SK-N-SH (cell line): ENCODE measurements at regions not wholly inside any gene's neighbourhood (a gene's known extent, or its start where the extent isn't known, plus 50 kb on each side); places are given as distances from the start of the nearest gene placed in this dataset.

Experiments
- CTCF ChIA-PET: fragments of 300-600, 350-600 bp; formaldehyde crosslinking; extraction: SDS; loops from one replicate; lab custom pipeline; 2021; lab: Yijun Ruan, JAX
- POLR2A ChIA-PET: fragments of 350-600 bp; sonication (Branson Sonifier 250); formaldehyde crosslinking; extraction: SDS; loops from one replicate; lab custom pipeline; 2020; ENCODE audit warnings: antibody characterized with exemption, inconsistent platforms; lab: Yijun Ruan, JAX
- DNase-seq: peaks from one replicate; pipeline ENCODE4 v3.0.0; 2012
- H2AFZ ChIP-seq: fragments of 200-600 bp; sonication (generic); 2 replicates; pipeline ENCODE4 v1.8.1; 2016; ENCODE audit warnings: antibody characterized with exemption, mild to moderate bottlenecking, low read depth
- H3F3A ChIP-seq: fragments of 200-600 bp; sonication (generic); replicated peaks from 2 replicates; pipeline ENCODE3; 2016; ENCODE audit warnings: antibody characterized with exemption, mild to moderate bottlenecking; ENCODE audit not compliant: insufficient read depth
- H3K27ac ChIP-seq, 2 experiments: fragments of 200-500 bp in 1 of 2; fragments of 200-600 bp in 1 of 2; sonication (Bioruptor generic) in 1 of 2; sonication (generic), shearing (Covaris generic) in 1 of 2; 2 replicates each; pipeline versions ENCODE4 v1.5.1 to v1.6.1; 2014 to 2016; ENCODE audit warnings: low read depth in 2 of 2, inconsistent platforms in 1 of 2, low read length in 1 of 2, mild to moderate bottlenecking in 1 of 2, mixed read lengths in 1 of 2
- H3K27me3 ChIP-seq: fragments of 200-600 bp; sonication (generic), shearing (Covaris generic); 2 replicates; pipeline ENCODE4 v1.6.1; 2016; ENCODE audit warnings: mixed run types; ENCODE audit not compliant: insufficient read depth
- H3K36me3 ChIP-seq, 2 experiments: fragments of 200-500 bp in 1 of 2; fragments of 200-600 bp in 1 of 2; sonication (Bioruptor generic) in 1 of 2; sonication (generic) in 1 of 2; replicated peaks in 1 of 2; 2 replicates each; pipeline versions ENCODE3 to v1.5.1; 2014 to 2016; ENCODE audit warnings: low read length in 1 of 2, mild to moderate bottlenecking in 1 of 2; ENCODE audit not compliant: insufficient read depth in 2 of 2, control insufficient read depth in 1 of 2
- H3K4me1 ChIP-seq, 2 experiments: fragments of 200-500 bp in 1 of 2; fragments of 200-600 bp in 1 of 2; sonication (Bioruptor generic) in 1 of 2; sonication (generic), shearing (Covaris generic) in 1 of 2; 2 replicates each; pipeline versions ENCODE4 v1.5.1 to v1.6.1; 2014 to 2016; ENCODE audit warnings: low read depth in 1 of 2, low read length in 1 of 2, mixed run types in 1 of 2; ENCODE audit not compliant: insufficient read depth in 2 of 2, control insufficient read depth in 1 of 2
- H3K4me2 ChIP-seq: fragments of 200-600 bp; sonication (generic), shearing (Covaris generic); 2 replicates; pipeline ENCODE4 v1.6.1; 2017; ENCODE audit warnings: mixed run types
- H3K4me3 ChIP-seq, 2 experiments: fragments of 200-500 bp in 1 of 2; fragments of 200-600 bp in 1 of 2; sonication (Bioruptor generic) in 1 of 2; sonication (generic), shearing (Covaris generic) in 1 of 2; 2 replicates each; pipeline versions ENCODE4 v1.5.1 to v1.8.1; 2014 to 2016; ENCODE audit warnings: low read depth in 2 of 2, inconsistent platforms in 1 of 2, low read length in 1 of 2, mild to moderate bottlenecking in 1 of 2, mixed read lengths in 1 of 2, moderate library complexity in 1 of 2
- H3K79me2 ChIP-seq: fragments of 200-600 bp; sonication (generic); 2 replicates; pipeline ENCODE4 v1.8.1; 2017; ENCODE audit warnings: mild to moderate bottlenecking; ENCODE audit not compliant: insufficient read depth
- H3K9ac ChIP-seq: fragments of 200-600 bp; sonication (generic); 2 replicates; pipeline ENCODE4 v1.6.1; 2017; ENCODE audit warnings: mixed run types
- H3K9me2 ChIP-seq: fragments of 200-600 bp; sonication (generic); 2 replicates; pipeline ENCODE4 v1.6.1; 2017; ENCODE audit warnings: mixed run types
- H3K9me3 ChIP-seq: fragments of 200-600 bp; sonication (generic); 2 replicates; pipeline ENCODE4 v1.6.1; 2017; ENCODE audit warnings: mixed run types, mild to moderate bottlenecking, moderate library complexity
- H4K20me1 ChIP-seq: fragments of 200-600 bp; sonication (generic); 2 replicates; pipeline ENCODE4 v1.6.1; 2017; ENCODE audit warnings: mild to moderate bottlenecking, mixed run types; ENCODE audit not compliant: insufficient read depth
- CTCF ChIP-seq: fragments of 200-600 bp; sonication (generic); IDR thresholded peaks from 2 replicates; pipeline ENCODE4 v1.6.1; 2017; ENCODE audit warnings: antibody characterized with exemption, mild to moderate bottlenecking, moderate library complexity
- ELF1 ChIP-seq: IDR thresholded peaks from 2 replicates; pipeline ENCODE4 v1.4.0; 2012
- FOXJ3 ChIP-seq: sonication (generic); formaldehyde crosslinking; IDR thresholded peaks from 2 replicates; pipeline ENCODE4 v1.5.1; 2020; ENCODE audit warnings: mild to moderate bottlenecking, missing genetic modification reagents
- FOXM1 ChIP-seq: IDR thresholded peaks from 2 replicates; pipeline ENCODE4 v1.4.0; 2012; ENCODE audit warnings: low read depth, mild to moderate bottlenecking
- GABPA ChIP-seq: IDR thresholded peaks from 2 replicates; pipeline ENCODE4 v1.4.0; 2012; ENCODE audit warnings: low read depth, mild to moderate bottlenecking
- JUND ChIP-seq: IDR thresholded peaks from 2 replicates; pipeline ENCODE4 v1.4.0; 2012
- MAX ChIP-seq: IDR thresholded peaks from 2 replicates; pipeline ENCODE4 v1.4.0; 2012; ENCODE audit warnings: low read depth
- MEF2A ChIP-seq: IDR thresholded peaks from 2 replicates; pipeline ENCODE4 v1.4.0; 2012; ENCODE audit warnings: low read depth, borderline replicate concordance
- MXI1 ChIP-seq: IDR thresholded peaks from 2 replicates; pipeline ENCODE4 v1.6.1; 2012; ENCODE audit warnings: mild to moderate bottlenecking, low read depth, low read length, improper control_type of control experiment
- NFIC ChIP-seq: IDR thresholded peaks from 2 replicates; pipeline ENCODE4 v1.4.0; 2012; ENCODE audit warnings: borderline replicate concordance
- POLR2AphosphoS5 ChIP-seq: IDR thresholded peaks from 2 replicates; pipeline ENCODE4 v1.6.1; 2012; ENCODE audit warnings: low read depth, low read length
- RAD21 ChIP-seq: IDR thresholded peaks from 2 replicates; pipeline ENCODE4 v1.6.1; 2012; ENCODE audit warnings: mild to moderate bottlenecking, low read length
- RCOR1 ChIP-seq: fragments of 150-350 bp; IDR thresholded peaks from 2 replicates; pipeline ENCODE4 v1.6.1; 2017; ENCODE audit warnings: antibody characterized with exemption, low read length
- RFX5 ChIP-seq: IDR thresholded peaks from 2 replicates; pipeline ENCODE4 v1.6.1; 2012; ENCODE audit warnings: mild to moderate bottlenecking, improper control_type of control experiment, low read length
- SIN3A ChIP-seq: IDR thresholded peaks from 2 replicates; pipeline ENCODE4 v1.6.1; 2012; ENCODE audit warnings: low read depth, mild to moderate bottlenecking, low read length, moderate library complexity, borderline replicate concordance
- SMC3 ChIP-seq: IDR thresholded peaks from 2 replicates; pipeline ENCODE4 v1.6.1; 2012; ENCODE audit warnings: low read depth, low read length, improper control_type of control experiment
- TEAD4 ChIP-seq: IDR thresholded peaks from 2 replicates; pipeline ENCODE4 v1.4.0; 2012; ENCODE audit warnings: mild to moderate bottlenecking, borderline replicate concordance; ENCODE audit not compliant: insufficient read depth
- USF1 ChIP-seq: IDR thresholded peaks from 2 replicates; pipeline ENCODE4 v1.4.0; 2012; ENCODE audit warnings: low read depth, borderline replicate concordance
- YY1 ChIP-seq: IDR thresholded peaks from 2 replicates; pipeline ENCODE4 v1.4.0; 2012; ENCODE audit warnings: low read depth, mild to moderate bottlenecking
- WGBS: methylation state at CpG from one replicate; pipeline ENCODE4 v1.1.6; 2017; ENCODE audit warnings: low lambda C conversion rate; 5-methylcytosine and 5-hydroxymethylcytosine counted together

- TF ChIP-seq RAD21 = no peak
- TF ChIP-seq JUND = no peak
- no peak for TF ChIP-seq SIN3A
- TF ChIP-seq YY1 = no peak
- no peak for TF ChIP-seq POLR2AphosphoS5
- TF ChIP-seq NFIC = no peak
- TF ChIP-seq MEF2A = no peak
- TF ChIP-seq, all 33 proteins: peak for 0
Observed at GRCh38 chr3:66603151-66603611, 102.4 kb upstream of the LRIG1 start (continued).

- H3K36me3 ChIP-seq = no peaks in the 10 kb centered on the region
- H4K20me1 ChIP-seq = no peaks in the 10 kb centered on the region
- H3K27ac ChIP-seq = no peak overlapping the region
- DNase-seq = no peak
- no peaks in the 10 kb centered on the region for H3K27me3 ChIP-seq
- ChIA-PET POLR2A (no interaction called here), CTCF (interaction anchor here (0.5 kb wide), 1 partner anchor 69 kb away, joined by 3 read pairs; no protein-coding TSS in a partner anchor)
- H3K9me3 ChIP-seq = no peaks in the 10 kb centered on the region
- TF ChIP-seq TEAD4 (no peak), CTCF (no peak), GABPA (no peak), SIN3A (no peak), JUND (no peak), NFIC (no peak)
- H3K79me2 ChIP-seq = no peaks in the 10 kb centered on the region
- no peaks in the 10 kb centered on the region for H3K9me2 ChIP-seq
- no peaks in the 10 kb centered on the region for H3F3A ChIP-seq
- H2AFZ ChIP-seq = no peak overlapping the region
- no peak overlapping the region for H3K4me3 ChIP-seq
- H3K9ac ChIP-seq = no peak overlapping the region
- WGBS = 38% methylated on average over 1 of the region's 1 CpG
- peaks cover 0 to 2% of the 10 kb centered on the region in 2 experiments; a peak in 1 of 4 replicates for H3K4me1 ChIP-seq
- no peak overlapping the region for H3K4me2 ChIP-seq
Observed at GRCh38 chr3:66604481-66604880, 103.7 kb upstream of the LRIG1 start.

- whole genome bisulfite sequencing = 33% methylated on average over 1 of the region's 1 CpG
- CTCF ChIA-PET = no interaction called here
- POLR2A ChIA-PET = no interaction called here
Observed at GRCh38 chr3:66606126-66606525, 105.3 kb upstream of the LRIG1 start.

More at GRCh38 chr3:66606126-66606525, 105.3 kb upstream of the LRIG1 start:
- Histone ChIP-seq H3K4me1 (peaks cover 0 to 5% of the 10 kb centered on the region in 2 experiments; a peak in 1 of 4 replicates), H3K9me2 (no peaks in the 10 kb centered on the region), H3K4me2 (no peak overlapping the region), H3K9ac (no peak overlapping the region), H3K27me3 (no peaks in the 10 kb centered on the region), H3K9me3 (no peaks in the 10 kb centered on the region), H3K79me2 (no peaks in the 10 kb centered on the region), H2AFZ (no peak overlapping the region), H3F3A (no peaks in the 10 kb centered on the region), H4K20me1 (no peaks in the 10 kb centered on the region), H3K4me3 (no peak overlapping the region), H3K27ac (no peak overlapping the region), H3K36me3 (no peaks in the 10 kb centered on the region)
- TF ChIP-seq USF1 = no peak
- TF ChIP-seq FOXM1 = no peak
- TF ChIP-seq TEAD4 = no peak
- no peak for TF ChIP-seq RFX5
- no peak for TF ChIP-seq RAD21
- no peak for TF ChIP-seq SMC3
- TF ChIP-seq GABPA = no peak
- TF ChIP-seq YY1 = no peak
- TF ChIP-seq MAX = no peak
- no peak for TF ChIP-seq ELF1
- TF ChIP-seq RCOR1 = no peak
- no peak for TF ChIP-seq FOXJ3 (CRISPR knock-in tag)
- TF ChIP-seq MEF2A = no peak
- no peak for TF ChIP-seq MXI1
- DNase-seq = no peak
